Activated T-helper 17 cell treated with anti-CD3 and anti-CD28 coated beads, Interleukin-2, amount 50 U/mL, for 72 hours (primary cell): ENCODE measurements at regions not wholly inside any gene's neighbourhood (a gene's known extent, or its start where the extent isn't known, plus 50 kb on each side); places are given as distances from the start of the nearest gene placed in this dataset.

Experiments used
- ATAC-seq: fragments of 150-1000 bp; cut with Tn5 transposase; replicated peaks from 2 replicates; pipeline ENCODE4 v1.10.0; 2021; ENCODE audit warnings: mild to moderate bottlenecking, moderate library complexity
- H3K27ac Mint-ChIP-seq: one replicate; pipeline ENCODE4 v1.8.0; 2022; ENCODE audit warnings: mixed read lengths
- H3K27me3 Mint-ChIP-seq: one replicate; pipeline ENCODE4 v1.8.0; 2022; ENCODE audit warnings: mixed read lengths
- H3K36me3 Mint-ChIP-seq: one replicate; pipeline ENCODE4 v1.8.0; 2022; ENCODE audit warnings: low read depth, mild to moderate bottlenecking, mixed read lengths
- H3K4me1 Mint-ChIP-seq: one replicate; pipeline ENCODE4 v1.8.0; 2022; ENCODE audit warnings: mixed read lengths
- H3K4me3 Mint-ChIP-seq: one replicate; pipeline ENCODE4 v1.8.0; 2022; ENCODE audit warnings: mild to moderate bottlenecking, mixed read lengths
- H3K9me3 Mint-ChIP-seq: one replicate; pipeline ENCODE4 v1.8.0; 2022; ENCODE audit warnings: mixed read lengths

- Mint-ChIP-seq H3K9me3 (peaks cover 7% of the 10 kb centered on the region), H3K27me3 (no peaks in the 10 kb centered on the region), H3K4me3 (no peak overlapping the region), H3K27ac (no peak overlapping the region), H3K36me3 (peaks cover 5% of the 10 kb centered on the region), H3K4me1 (peaks cover 5% of the 10 kb centered on the region)
- ATAC-seq, result no peak
Measured at GRCh38 chr6:170181338-170181690, 109.6 kb downstream of the DLL1 start.

DNA sequence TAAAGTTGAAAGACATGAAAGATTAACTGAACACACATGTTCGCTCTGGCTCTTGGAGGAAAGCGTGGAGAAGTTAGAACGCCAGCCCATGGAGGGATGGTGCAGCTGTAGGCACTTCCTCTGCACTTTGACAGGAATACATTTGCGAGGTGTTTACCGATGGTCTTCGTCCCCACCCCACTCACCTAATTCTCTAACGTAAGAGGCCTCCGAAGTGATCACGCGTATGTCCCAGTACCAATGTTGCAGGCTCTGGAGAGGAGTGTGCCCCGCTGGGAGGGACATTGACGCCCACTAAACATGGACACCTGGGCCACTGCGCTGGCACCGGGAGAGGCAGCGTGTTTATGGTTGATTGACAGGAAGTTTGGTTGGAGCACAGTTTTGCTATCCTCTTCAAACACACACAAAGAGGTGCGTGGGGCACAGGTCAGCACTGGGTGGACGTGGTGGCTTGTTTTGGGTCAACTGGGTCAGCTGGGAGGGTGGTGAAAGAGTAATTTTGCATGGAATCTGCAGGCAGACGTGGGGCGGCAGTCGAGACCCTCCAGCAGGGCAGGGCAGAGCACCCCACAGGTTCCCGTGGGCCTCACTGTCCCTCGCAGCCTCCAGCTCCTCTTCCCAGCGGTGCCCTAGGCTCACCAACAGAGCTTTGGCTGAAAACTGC lies 110.1 kb downstream of the DLL1 start:
- H3K9me3 Mint-ChIP-seq, result peaks cover 7% of the 10 kb centered on the region
- H3K27ac Mint-ChIP-seq, result no peak overlapping the region
- ATAC-seq, result no peak

DNA sequence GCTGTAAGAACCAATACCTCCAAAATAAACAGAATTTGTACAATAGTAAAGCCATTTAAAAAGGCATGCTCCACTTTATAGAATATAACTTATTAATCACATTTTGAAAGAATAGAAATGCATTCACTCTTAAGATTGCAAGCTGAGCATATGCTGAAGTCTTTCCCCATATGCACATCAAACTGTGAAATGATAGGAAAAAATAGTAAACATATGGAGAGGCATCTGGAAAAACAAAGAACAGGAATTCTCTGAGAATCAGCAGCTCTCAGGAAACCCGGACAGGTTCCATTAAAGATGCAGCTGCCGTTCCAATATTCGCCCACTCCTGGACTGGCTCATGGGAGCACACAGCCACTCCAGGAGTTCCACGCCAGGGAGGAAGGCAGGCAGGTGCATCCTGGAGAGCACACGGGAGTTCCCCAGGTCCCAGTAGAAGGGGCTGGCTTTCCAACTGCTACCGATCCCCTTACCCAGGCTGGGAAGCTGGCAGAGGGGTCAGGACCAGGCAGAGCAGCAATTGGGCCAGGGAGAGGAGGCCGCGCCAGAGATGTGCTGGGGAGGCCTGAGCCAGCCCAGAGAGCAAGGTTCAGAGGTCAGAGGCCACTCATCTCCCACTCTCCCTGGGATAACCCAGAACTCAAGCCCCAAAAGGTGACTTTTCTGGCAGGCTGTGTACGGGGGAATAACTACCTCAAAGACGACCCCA lies 111.1 kb downstream of the DLL1 start:
- Mint-ChIP-seq H3K9me3 (peaks cover 7% of the 10 kb centered on the region), H3K36me3 (peaks cover 5% of the 10 kb centered on the region), H3K4me3 (no peak overlapping the region), H3K27me3 (no peaks in the 10 kb centered on the region), H3K4me1 (peaks cover 5% of the 10 kb centered on the region), H3K27ac (no peak overlapping the region)
- ATAC-seq, result no peak

More for the DNA sequence above, 110.1 kb downstream of the DLL1 start:
- H3K4me3 Mint-ChIP-seq, result no peak overlapping the region
- H3K27me3 Mint-ChIP-seq, result no peaks in the 10 kb centered on the region
- H3K36me3 Mint-ChIP-seq, result peaks cover 5% of the 10 kb centered on the region
- H3K4me1 Mint-ChIP-seq, result peaks cover 5% of the 10 kb centered on the region

GRCh38 chr6:170178561-170179477 lies 112.1 kb downstream of the DLL1 start:
- no peaks in the 10 kb centered on the region for H3K27me3 Mint-ChIP-seq
- peaks cover 5% of the 10 kb centered on the region for H3K36me3 Mint-ChIP-seq
- peaks cover 5% of the 10 kb centered on the region for H3K4me1 Mint-ChIP-seq
- H3K9me3 Mint-ChIP-seq, result peaks cover 7% of the 10 kb centered on the region
- no peak overlapping the region for H3K4me3 Mint-ChIP-seq
- H3K27ac Mint-ChIP-seq, result no peak overlapping the region
- no peak for ATAC-seq

- Mint-ChIP-seq H3K4me1 (peaks cover 5% of the 10 kb centered on the region), H3K27ac (no peak overlapping the region)
Measured at GRCh38 chr6:170177772-170178560, 112.9 kb downstream of the DLL1 start.

DNA sequence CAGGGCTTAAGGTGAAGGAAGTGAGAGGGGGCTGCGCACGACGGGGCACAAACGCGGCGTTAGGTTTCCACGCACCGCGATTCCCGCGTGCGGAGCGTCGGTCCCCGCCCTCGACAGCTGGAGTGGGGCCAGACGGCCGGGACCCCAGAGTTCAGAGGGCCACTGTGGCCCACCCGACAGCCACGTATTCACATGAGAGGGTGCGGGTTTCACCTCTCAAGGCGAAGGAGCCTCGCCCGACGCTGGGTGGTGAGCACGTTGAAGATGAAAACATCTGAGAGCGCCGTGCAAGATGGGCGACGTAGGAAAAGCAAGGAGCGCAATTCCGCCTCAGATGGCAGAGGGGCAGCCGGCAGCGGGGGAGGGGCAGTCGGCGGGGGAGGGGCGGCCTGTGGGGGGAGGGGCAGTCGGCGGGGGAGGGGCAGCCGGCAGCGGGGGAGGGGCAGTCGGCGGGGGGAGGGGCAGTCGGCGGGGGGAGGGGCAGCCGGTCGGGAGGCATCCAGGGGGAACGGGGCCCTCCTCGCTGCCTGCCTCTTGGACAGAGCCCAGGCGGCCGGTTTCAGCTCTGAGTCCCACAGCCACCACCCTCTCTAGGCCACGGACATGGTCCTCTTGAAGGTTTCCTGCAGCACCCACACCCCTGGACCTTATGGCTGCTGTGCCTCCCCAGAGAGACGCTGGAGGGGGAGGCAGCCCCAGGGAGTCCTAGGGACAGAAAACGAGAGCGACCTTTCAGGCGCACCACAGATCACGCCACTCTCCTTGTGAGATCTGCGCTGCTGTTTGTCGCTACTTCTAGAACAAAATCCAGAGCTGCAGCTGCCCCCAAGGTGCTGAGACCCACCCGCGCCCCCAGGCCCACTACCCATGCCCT lies 113.7 kb downstream of the DLL1 start:
- peak; percentile 56 for ATAC-seq
- H3K36me3 Mint-ChIP-seq, result peaks cover 5% of the 10 kb centered on the region
- H3K27me3 Mint-ChIP-seq, result peaks cover 9% of the 10 kb centered on the region
- H3K9me3 Mint-ChIP-seq, result peaks cover 3% of the 10 kb centered on the region
- no peak overlapping the region for H3K4me3 Mint-ChIP-seq
- peak overlapping the region; percentile 81 for H3K27ac Mint-ChIP-seq
- peaks cover 5% of the 10 kb centered on the region for H3K4me1 Mint-ChIP-seq

More at GRCh38 chr6:170177772-170178560, 112.9 kb downstream of the DLL1 start:
- Mint-ChIP-seq H3K27me3 (peaks cover 5% of the 10 kb centered on the region), H3K9me3 (peaks cover 7% of the 10 kb centered on the region), H3K36me3 (peaks cover 5% of the 10 kb centered on the region), H3K4me3 (no peak overlapping the region)
- peak; percentile 26 for ATAC-seq

DNA sequence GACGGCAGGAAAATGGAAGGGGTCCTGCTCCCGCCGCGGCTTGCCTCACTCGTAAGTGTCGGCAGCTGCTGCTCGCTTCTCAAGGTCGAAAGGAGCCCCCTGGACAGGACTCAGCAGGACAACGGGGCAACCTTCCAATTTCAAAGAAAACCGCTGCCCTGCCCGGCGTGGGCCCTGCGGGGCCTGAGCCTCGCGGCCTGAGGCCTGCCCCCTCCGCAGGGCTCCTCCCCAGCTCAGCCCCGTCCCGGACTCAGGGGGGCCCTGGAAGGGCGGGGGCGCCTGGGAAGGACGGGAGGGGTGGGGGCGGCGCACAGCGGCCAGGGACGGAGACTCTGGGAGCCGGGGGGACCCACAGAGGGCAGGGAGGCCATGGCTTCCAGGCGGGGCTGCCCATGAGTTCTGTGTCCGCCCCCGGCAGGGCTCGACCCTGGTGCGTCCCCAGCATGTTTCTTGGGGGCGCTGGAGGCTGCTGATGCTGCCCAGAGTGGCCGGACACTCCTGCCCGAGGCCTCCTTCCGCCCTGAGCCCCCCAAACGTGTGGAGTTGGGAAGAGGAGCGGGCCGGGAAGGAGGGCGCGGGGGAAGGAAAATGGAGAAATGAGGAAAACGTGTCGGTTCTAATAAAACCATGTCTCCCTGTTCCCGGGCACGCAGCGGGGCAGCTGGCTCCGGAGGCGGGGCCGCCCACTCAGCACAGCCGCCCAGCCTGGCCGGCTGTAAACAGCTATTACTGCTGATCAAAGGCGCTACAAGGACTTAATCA lies 114.6 kb downstream of the DLL1 start:
- Mint-ChIP-seq H3K4me1 (peaks cover 5% of the 10 kb centered on the region), H3K27ac (peak overlapping the region; percentile 81), H3K36me3 (peaks cover 5% of the 10 kb centered on the region), H3K4me3 (no peak overlapping the region), H3K27me3 (peaks cover 13% of the 10 kb centered on the region), H3K9me3 (no peaks in the 10 kb centered on the region)
- ATAC-seq, result no peak

- Mint-ChIP-seq H3K4me1 (peaks cover 5% of the 10 kb centered on the region), H3K36me3 (peaks cover 5% of the 10 kb centered on the region), H3K27ac (no peak overlapping the region)
Measured at GRCh38 chr6:170175644-170176135, 115.2 kb downstream of the DLL1 start.

DNA sequence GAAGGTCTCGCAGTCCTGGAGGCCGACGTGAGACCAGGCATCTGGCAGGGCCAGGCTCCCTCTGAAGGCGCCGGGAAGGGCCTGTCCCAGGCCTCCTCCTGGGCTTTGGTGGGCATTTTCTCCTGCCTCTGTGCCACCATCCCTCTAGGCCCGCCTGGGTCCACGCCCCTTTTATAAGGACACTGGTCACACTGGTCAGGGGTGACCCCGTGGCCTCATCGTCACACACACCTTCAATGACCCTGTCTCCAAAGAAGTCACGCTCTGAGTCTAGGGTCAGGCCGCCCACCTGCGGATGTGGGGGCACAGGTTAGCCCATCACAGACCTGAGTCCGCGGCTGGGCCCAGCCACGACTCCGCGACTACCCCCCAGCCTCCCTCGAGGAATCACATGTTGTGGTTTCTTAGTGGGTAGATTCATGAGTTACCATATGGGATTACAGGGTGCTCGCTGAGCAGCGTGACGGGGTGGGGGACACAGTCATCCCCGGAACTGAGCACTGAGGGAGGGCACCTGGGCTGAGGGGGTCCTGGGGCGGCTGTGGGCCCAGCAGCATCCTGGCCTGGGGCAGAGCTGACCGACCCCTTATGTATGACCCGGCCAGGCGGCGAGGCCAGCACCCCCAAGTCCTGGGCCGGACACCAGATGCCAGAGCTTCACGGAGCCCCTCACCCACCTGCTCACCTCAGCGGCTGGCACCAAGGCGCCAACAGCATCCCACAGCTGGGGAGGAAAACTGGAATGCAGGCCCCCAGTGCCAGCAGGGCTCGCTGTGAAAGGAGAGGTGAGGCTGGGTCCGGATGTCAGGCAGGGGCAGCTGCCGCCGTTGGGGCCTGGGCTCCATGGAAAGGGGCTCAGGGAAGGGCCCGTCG lies 115.9 kb downstream of the DLL1 start:
- Mint-ChIP-seq H3K4me1 (peaks cover 5% of the 10 kb centered on the region), H3K27ac (no peak overlapping the region), H3K36me3 (peaks cover 5% of the 10 kb centered on the region), H3K4me3 (no peak overlapping the region), H3K27me3 (peaks cover 22% of the 10 kb centered on the region), H3K9me3 (peaks cover 6% of the 10 kb centered on the region)
- no peak for ATAC-seq

More at GRCh38 chr6:170175644-170176135, 115.2 kb downstream of the DLL1 start:
- ATAC-seq, result no peak
- peaks cover 6% of the 10 kb centered on the region for H3K9me3 Mint-ChIP-seq
- peaks cover 19% of the 10 kb centered on the region for H3K27me3 Mint-ChIP-seq
- H3K4me3 Mint-ChIP-seq, result no peak overlapping the region

GRCh38 chr6:170174124-170174770 lies 116.6 kb downstream of the DLL1 start:
- no peak overlapping the region for H3K27ac Mint-ChIP-seq
- no peak overlapping the region for H3K4me3 Mint-ChIP-seq
- peaks cover 6% of the 10 kb centered on the region for H3K9me3 Mint-ChIP-seq
- peaks cover 5% of the 10 kb centered on the region for H3K36me3 Mint-ChIP-seq
- peaks cover 22% of the 10 kb centered on the region for H3K27me3 Mint-ChIP-seq
- ATAC-seq, result no peak
- H3K4me1 Mint-ChIP-seq, result peaks cover 5% of the 10 kb centered on the region

DNA sequence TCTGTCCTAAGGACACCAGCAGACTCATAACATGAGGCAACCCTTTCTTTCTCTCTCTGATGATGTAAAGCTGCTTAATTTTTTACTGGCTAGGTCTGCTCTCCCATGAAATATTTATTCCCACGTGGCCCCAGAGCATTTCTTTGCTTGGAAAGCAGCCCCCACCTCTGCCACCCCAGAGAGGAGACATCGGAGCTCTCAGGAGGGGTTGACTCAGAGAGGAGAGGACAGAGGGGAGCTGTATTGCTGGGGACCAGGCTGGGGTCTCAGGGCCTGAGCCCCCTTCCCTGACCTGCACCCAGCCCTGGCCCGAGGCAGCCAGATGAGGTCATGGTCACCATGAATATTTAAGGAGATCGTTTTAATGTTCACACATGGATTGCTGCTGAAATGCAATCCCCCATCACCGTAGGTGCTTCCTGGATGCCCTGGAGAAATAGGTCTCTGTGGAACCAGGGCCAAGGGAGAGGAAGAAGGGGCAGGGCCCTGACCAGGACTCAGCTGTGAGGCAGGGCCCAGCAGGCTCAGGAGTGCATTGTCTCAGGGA lies 117.5 kb downstream of the DLL1 start:
- ATAC-seq, result no peak
- Mint-ChIP-seq H3K4me3 (no peak overlapping the region), H3K27ac (no peak overlapping the region), H3K27me3 (peaks cover 22% of the 10 kb centered on the region), H3K36me3 (peaks cover 5% of the 10 kb centered on the region), H3K9me3 (peaks cover 6% of the 10 kb centered on the region), H3K4me1 (peaks cover 5% of the 10 kb centered on the region)
